Endothelial cell (in vitro differentiated cells): ENCODE measurements at regions not wholly inside any gene's neighbourhood (a gene's known extent, or its start where the extent isn't known, plus 50 kb on each side); places are given as distances from the start of the nearest gene placed in this dataset.

Experiments used
- DNase-seq: peaks from one replicate; pipeline ENCODE4 v3.0.0; 2021; ENCODE audit warnings: low spot score
- H3K27ac Mint-ChIP-seq: one replicate; pipeline ENCODE4 v1.8.0; 2021; ENCODE audit warnings: mixed read lengths, inconsistent platforms; ENCODE audit not compliant: unreplicated experiment
- H3K27me3 Mint-ChIP-seq: one replicate; pipeline ENCODE4 v1.8.0; 2021; ENCODE audit warnings: mild to moderate bottlenecking, moderate library complexity, mixed read lengths, inconsistent platforms; ENCODE audit not compliant: unreplicated experiment
- H3K36me3 Mint-ChIP-seq: one replicate; pipeline ENCODE4 v1.8.0; 2021; ENCODE audit warnings: mild to moderate bottlenecking, low read depth, mixed read lengths, inconsistent platforms; ENCODE audit not compliant: unreplicated experiment
- H3K4me1 Mint-ChIP-seq: one replicate; pipeline ENCODE4 v1.8.0; 2021; ENCODE audit warnings: mild to moderate bottlenecking, mixed read lengths, inconsistent platforms; ENCODE audit not compliant: unreplicated experiment
- H3K4me3 Mint-ChIP-seq: one replicate; pipeline ENCODE4 v1.8.0; 2021; ENCODE audit warnings: mild to moderate bottlenecking, mixed read lengths, inconsistent platforms; ENCODE audit not compliant: unreplicated experiment
- H3K9me3 Mint-ChIP-seq: one replicate; pipeline ENCODE4 v1.8.0; 2021; ENCODE audit warnings: mixed read lengths, inconsistent platforms; ENCODE audit not compliant: unreplicated experiment
- CTCF ChIP-seq: fragments of 200-600 bp; sonication (generic); IDR thresholded peaks from one replicate; pipeline ENCODE4 v1.5.0; 2021; ENCODE audit warnings: antibody characterized with exemption; ENCODE audit not compliant: unreplicated experiment

DNA sequence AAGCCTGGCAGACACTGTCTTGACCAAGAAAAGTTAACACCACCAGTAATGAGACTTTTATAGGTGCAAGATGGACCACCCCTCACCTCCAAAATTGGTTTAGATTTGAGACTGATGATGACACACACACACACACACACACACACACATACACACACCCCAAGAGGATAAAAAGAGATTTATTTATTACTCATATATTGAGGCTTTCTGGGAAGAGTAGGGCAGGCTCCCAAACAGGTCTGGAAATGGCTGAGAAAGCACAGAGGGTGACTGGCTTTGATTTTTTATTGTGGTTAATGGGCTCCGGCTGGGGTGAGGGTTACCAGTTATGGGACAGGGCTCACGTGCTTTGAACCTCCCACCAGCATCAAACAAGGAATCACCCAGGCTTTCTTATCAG, 54.2 kb upstream of the ADAM23 start:
- H3K4me3 Mint-ChIP-seq, result no peak overlapping the region
- H3K27me3 Mint-ChIP-seq, result no peaks in the 10 kb centered on the region
- DNase-seq, result no peak
- peaks cover 5% of the 10 kb centered on the region for H3K36me3 Mint-ChIP-seq
- TF ChIP-seq CTCF, result no peak
- H3K27ac Mint-ChIP-seq, result no peak overlapping the region
- peaks cover 4% of the 10 kb centered on the region for H3K9me3 Mint-ChIP-seq
- H3K4me1 Mint-ChIP-seq, result no peaks in the 10 kb centered on the region

- peaks cover 8% of the 10 kb centered on the region for H3K9me3 Mint-ChIP-seq
- no peaks in the 10 kb centered on the region for H3K27me3 Mint-ChIP-seq
- no peak overlapping the region for H3K27ac Mint-ChIP-seq
- no peaks in the 10 kb centered on the region for H3K4me1 Mint-ChIP-seq
- peaks cover 9% of the 10 kb centered on the region for H3K36me3 Mint-ChIP-seq
- TF ChIP-seq CTCF, result no peak
- no peak overlapping the region for H3K4me3 Mint-ChIP-seq
- DNase-seq, result no peak
Measured at GRCh38 chr2:206390181-206390580, 53.2 kb upstream of the ADAM23 start.

DNA sequence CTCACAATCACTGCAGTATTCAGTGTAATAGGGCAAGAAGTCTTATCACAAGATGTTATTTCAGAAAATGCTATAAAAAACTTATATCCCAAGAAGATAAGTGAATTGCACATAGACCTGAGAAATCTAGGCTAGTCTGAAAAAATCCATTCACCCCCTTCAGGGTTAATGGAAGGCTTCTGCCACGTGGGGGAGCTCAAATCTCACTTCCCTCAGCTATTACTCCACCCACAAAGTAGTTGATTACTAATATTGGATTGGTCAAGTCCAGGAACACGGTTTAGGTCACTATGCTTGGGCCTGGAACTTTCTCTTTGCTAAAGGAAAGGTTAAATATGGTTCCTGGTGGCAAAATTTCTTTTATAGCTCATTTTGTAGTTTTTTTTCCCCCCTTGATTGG, 51.2 kb upstream of the ADAM23 start:
- H3K9me3 Mint-ChIP-seq, result peaks cover 8% of the 10 kb centered on the region
- peak; percentile 9 for DNase-seq
- H3K4me3 Mint-ChIP-seq, result no peak overlapping the region
- H3K27me3 Mint-ChIP-seq, result peaks cover 2% of the 10 kb centered on the region
- peaks cover 9% of the 10 kb centered on the region for H3K36me3 Mint-ChIP-seq
- no peak overlapping the region for H3K27ac Mint-ChIP-seq
- peaks cover 2% of the 10 kb centered on the region for H3K4me1 Mint-ChIP-seq
- TF ChIP-seq CTCF, result peak; percentile 47
